ENCODE measurements at regions not wholly inside any gene's neighbourhood (a gene's known extent, or its start where the extent isn't known, plus 50 kb on each side); places are given as distances from the start of the nearest gene placed in this dataset.

- TF ChIP-seq, protein P1, sequence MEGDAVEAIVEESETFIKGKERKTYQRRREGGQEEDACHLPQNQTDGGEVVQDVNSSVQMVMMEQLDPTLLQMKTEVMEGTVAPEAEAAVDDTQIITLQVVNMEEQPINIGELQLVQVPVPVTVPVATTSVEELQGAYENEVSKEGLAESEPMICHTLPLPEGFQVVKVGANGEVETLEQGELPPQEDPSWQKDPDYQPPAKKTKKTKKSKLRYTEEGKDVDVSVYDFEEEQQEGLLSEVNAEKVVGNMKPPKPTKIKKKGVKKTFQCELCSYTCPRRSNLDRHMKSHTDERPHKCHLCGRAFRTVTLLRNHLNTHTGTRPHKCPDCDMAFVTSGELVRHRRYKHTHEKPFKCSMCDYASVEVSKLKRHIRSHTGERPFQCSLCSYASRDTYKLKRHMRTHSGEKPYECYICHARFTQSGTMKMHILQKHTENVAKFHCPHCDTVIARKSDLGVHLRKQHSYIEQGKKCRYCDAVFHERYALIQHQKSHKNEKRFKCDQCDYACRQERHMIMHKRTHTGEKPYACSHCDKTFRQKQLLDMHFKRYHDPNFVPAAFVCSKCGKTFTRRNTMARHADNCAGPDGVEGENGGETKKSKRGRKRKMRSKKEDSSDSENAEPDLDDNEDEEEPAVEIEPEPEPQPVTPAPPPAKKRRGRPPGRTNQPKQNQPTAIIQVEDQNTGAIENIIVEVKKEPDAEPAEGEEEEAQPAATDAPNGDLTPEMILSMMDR (IDR thresholded peaks at IDR 0.05): no peak
- TF ChIP-seq EP300 (IDR thresholded peaks at IDR 0.05): no peak
These were observed 770.7 kb upstream of the ID2 start for GRCh38 chr2:7911196-7911595.
